Peyer's patch (tissue), 4 donors: ENCODE measurements at regions not wholly inside any gene's neighbourhood (a gene's known extent, or its start where the extent isn't known, plus 50 kb on each side); places are given as distances from the start of the nearest gene placed in this dataset.

ENCODE experiments used
- DNase-seq, 3 donors: peaks; one replicate each; pipeline ENCODE4 v3.0.0-alpha.2; 2017 to 2019
- H3K27ac ChIP-seq, 4 donors: fragments of 200-600 bp; sonication (generic); one replicate each; pipeline ENCODE4 v1.5.1; 2016 to 2019
- H3K27me3 ChIP-seq, 2 donors: fragments of 200-600 bp; sonication (generic); one replicate each; pipeline ENCODE4 v1.5.1; 2019
- H3K36me3 ChIP-seq, 3 donors: fragments of 200-600 bp; sonication (generic); one replicate each; pipeline ENCODE4 v1.5.1; 2016 to 2019
- H3K4me1 ChIP-seq, 4 donors: fragments of 200-600 bp; sonication (generic); one replicate each; pipeline ENCODE4 v1.5.1; 2016 to 2019
- H3K4me3 ChIP-seq, 4 donors: fragments of 200-600 bp; sonication (generic); 1 replicate in 3 of 4; 2 replicates in 1 of 4; pipeline ENCODE4 v1.5.1; 2016 to 2019; ENCODE audit warnings: mild to moderate bottlenecking in 1 of 4
- H3K9me3 ChIP-seq, 4 donors: fragments of 200-600 bp; sonication (generic); one replicate each; pipeline ENCODE4 v1.5.1; 2016 to 2019; ENCODE audit warnings: mild to moderate bottlenecking in 1 of 4
- POLR2A ChIP-seq, 2 donors: fragments of 450-650 bp; IDR thresholded peaks; one replicate each; pipeline ENCODE4 v1.5.1; 2017; ENCODE audit warnings: antibody characterized with exemption in 2 of 2, mild to moderate bottlenecking in 2 of 2, moderate library complexity in 2 of 2
- TF ChIP-seq, protein P1 (sequence below), 6 experiments: fragments of 450-650 bp in 4 of 6; fragments of 200-600 bp in 2 of 6; sonication (generic) in 1 of 6; IDR thresholded peaks; one replicate each; pipeline ENCODE4 v1.5.1; 2017 to 2019; ENCODE audit warnings: antibody characterized with exemption in 6 of 6, mild to moderate bottlenecking in 3 of 6, moderate library complexity in 1 of 6

DNA sequence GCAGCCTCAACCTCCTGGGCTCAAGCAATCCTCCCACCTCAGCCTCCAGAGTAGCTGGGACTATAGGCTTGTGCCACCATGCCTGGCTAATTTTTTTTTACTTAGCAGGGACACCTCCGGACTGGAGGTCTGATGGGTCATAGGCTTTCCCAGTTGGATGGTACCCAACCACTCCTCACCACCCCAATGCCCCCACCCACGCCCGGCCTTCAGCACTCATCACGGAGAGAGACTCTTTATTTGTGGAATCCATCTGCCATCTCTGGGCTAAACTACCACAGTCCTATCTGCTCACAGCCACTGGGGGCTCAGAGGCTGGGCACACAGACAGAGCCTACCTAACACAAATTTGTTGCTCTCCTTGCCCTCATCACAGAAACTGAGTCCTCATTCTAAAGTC, 58.3 kb upstream of the STXBP1 start:
- Histone ChIP-seq H3K36me3 (no peaks in the 10 kb centered on the region), H3K9me3 (no peaks in the 10 kb centered on the region), H3K27me3 (no peaks in the 10 kb centered on the region), H3K4me3 (no peak overlapping the region), H3K4me1 (peaks cover 2 to 81% (median 24%) of the 10 kb centered on the region in 4 donors), H3K27ac (no peak overlapping the region)
- DNase-seq = no peak
- no peak for TF ChIP-seq POLR2A (IDR thresholded peaks at IDR 0.05)
- TF ChIP-seq, protein P1, sequence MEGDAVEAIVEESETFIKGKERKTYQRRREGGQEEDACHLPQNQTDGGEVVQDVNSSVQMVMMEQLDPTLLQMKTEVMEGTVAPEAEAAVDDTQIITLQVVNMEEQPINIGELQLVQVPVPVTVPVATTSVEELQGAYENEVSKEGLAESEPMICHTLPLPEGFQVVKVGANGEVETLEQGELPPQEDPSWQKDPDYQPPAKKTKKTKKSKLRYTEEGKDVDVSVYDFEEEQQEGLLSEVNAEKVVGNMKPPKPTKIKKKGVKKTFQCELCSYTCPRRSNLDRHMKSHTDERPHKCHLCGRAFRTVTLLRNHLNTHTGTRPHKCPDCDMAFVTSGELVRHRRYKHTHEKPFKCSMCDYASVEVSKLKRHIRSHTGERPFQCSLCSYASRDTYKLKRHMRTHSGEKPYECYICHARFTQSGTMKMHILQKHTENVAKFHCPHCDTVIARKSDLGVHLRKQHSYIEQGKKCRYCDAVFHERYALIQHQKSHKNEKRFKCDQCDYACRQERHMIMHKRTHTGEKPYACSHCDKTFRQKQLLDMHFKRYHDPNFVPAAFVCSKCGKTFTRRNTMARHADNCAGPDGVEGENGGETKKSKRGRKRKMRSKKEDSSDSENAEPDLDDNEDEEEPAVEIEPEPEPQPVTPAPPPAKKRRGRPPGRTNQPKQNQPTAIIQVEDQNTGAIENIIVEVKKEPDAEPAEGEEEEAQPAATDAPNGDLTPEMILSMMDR (IDR thresholded peaks at IDR 0.05) = no peak

DNA sequence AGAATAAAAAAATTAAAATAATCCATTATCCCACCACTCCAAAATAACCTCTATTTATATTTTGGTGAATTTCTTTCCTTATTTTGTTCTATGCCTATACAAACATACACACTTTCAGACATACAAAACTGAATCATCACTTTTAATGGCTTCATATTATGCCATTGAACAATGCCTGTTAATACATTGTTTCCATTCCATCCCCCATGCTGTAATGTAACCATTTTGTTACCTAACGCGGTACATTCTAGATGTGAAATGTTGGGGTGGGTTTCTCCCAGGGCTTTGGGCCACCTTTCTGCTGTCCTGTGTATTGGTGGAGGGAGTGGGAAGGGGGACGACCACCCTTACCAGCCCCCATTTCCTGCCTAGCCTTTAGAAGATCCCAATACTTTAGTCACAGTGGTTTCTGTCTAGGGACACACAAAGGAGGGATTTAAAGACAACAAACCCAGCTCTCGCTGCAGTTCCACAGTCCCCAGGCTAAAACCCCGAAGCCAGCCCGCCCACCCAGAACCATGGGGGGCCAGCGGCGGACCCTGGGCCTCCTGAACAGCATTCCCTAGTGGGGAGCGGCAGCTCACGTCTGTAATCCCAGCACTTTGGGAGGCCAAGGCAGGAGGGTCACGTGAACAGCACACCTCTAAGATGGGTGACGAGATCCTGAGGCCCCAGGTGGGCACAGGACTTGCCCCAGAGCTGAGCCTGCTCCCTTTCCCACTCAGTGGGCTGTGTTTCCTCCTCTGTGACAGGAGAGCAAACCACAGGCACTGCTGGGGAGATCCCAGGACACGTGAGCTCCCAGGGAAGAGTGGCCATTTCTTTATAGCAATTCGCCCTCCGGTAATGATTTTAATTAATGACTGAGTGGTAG, 56.9 kb upstream of the STXBP1 start:
- no peak for DNase-seq
- H3K36me3 ChIP-seq = peaks cover 0 to 6% (median 0%) of the 10 kb centered on the region in 3 donors
- no peaks in the 10 kb centered on the region for H3K27me3 ChIP-seq
- no peaks in the 10 kb centered on the region for H3K9me3 ChIP-seq
- H3K27ac ChIP-seq = peak overlapping the region; percentile 11 to 84 (median 48)
- H3K4me1 ChIP-seq = peaks cover 2 to 78% (median 25%) of the 10 kb centered on the region in 4 donors
- no peak for TF ChIP-seq POLR2A (IDR thresholded peaks at IDR 0.05)
- TF ChIP-seq, protein P1 (IDR thresholded peaks at IDR 0.05) = no peak
- no peak overlapping the region for H3K4me3 ChIP-seq

DNA sequence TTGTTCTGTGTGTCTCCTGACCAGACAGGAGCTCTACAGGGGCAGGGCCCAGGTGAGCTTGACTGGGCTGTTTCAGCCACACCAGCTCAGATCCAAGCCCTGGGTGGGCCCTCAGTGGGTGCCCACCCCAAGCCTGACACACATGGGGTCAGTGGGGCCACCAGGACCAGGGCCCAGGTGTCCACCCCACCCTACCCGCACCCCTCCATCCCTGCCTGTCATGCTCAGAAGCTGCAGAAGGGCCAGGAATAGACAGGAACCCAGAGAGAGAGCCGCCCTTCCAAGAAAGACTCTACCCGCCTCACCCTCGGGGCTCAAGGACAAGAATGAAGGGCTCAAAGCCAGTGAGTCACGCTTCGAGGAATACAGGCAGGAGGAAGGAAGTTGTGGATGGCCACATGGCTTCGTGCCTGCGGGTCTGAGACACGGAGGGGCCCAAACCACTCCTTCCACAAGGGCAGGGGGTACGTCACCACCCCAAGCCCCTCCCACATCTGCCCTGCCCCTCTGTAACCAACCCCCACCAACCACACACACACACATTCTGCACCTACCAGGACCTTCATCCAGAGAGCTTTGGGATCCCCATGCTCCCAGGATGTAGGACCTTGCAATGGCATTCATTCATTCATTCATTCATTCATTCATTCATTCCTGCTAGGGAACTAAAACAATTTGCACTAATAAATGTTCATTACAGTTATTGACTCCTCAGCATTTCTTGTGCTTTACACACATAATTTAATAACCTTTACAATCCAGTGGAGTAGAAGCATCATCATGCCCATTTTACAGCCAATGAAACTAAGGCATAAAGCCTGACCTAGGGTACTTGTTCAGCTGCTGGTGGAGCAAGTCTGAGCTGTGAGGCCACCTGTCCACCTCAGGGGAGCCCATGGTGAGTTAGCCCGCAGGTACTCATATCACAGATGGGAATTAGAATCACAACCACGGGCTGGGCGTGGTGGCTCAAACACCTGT, 55.9 kb upstream of the STXBP1 start:
- H3K4me1 ChIP-seq = peaks cover 2 to 78% (median 25%) of the 10 kb centered on the region in 4 donors
- H3K4me3 ChIP-seq = no peak overlapping the region
- no peaks in the 10 kb centered on the region for H3K9me3 ChIP-seq
- peak overlapping the region; percentile 11 to 84 (median 48) for H3K27ac ChIP-seq
- peak; percentile 52 to 88 (median 68) for DNase-seq
- no peaks in the 10 kb centered on the region for H3K27me3 ChIP-seq
- no peak for TF ChIP-seq POLR2A (IDR thresholded peaks at IDR 0.05)
- TF ChIP-seq, protein P1 (IDR thresholded peaks at IDR 0.05) = no peak
- H3K36me3 ChIP-seq = peaks cover 0 to 15% (median 0%) of the 10 kb centered on the region in 3 donors

DNA sequence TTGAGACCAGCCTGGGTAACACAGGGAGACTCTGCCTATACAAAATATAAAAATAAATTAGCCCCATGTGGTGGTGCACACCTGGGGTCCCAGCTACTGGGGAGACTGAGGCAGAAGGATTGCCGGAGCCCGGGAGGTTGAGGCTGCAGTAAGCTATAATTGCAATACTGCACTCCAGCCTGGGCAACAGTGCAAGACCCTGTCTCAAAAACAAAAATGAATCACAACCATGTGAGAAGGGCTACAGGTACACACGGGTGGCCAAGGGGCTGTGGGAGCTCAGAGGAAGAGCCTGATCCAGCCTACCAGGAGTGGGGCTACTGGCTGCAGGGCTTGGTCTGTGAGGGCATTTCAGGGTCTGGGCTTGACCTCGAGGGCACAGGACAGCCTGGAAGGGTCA, 55.2 kb upstream of the STXBP1 start:
- TF ChIP-seq, protein P1 (IDR thresholded peaks at IDR 0.05) = no peak
- no peak for TF ChIP-seq POLR2A (IDR thresholded peaks at IDR 0.05)
- peaks cover 2 to 78% (median 25%) of the 10 kb centered on the region in 4 donors for H3K4me1 ChIP-seq
- H3K36me3 ChIP-seq = peaks cover 0 to 16% (median 0%) of the 10 kb centered on the region in 3 donors

DNA sequence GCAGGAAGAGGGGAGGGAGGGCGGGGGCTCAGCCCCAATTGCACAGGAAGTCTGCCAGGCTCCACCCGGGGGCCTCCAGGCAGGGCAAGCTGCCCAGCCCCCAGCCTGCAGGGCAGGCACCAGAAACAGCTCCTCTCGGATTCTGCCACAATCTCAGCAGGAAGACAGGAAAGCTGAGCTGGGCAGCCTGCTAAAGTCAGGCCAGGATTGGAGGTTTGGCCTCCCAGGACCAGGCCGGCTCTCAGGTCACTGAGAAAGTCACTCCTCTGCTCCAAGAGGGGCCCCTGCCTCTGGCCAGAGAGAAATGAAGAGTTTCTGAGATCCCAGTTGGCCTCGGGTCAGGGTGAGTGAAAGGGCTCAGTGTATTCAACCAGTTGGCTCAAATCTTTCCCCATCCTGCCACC, 54.6 kb upstream of the STXBP1 start:
- no peak for TF ChIP-seq POLR2A (IDR thresholded peaks at IDR 0.05)
- TF ChIP-seq, protein P1 (IDR thresholded peaks at IDR 0.05) = no peak
- Histone ChIP-seq H3K27me3 (no peaks in the 10 kb centered on the region), H3K36me3 (peaks cover 0 to 16% (median 0%) of the 10 kb centered on the region in 3 donors), H3K4me3 (no peak overlapping the region), H3K9me3 (no peaks in the 10 kb centered on the region), H3K4me1 (peaks cover 6 to 79% (median 27%) of the 10 kb centered on the region in 4 donors), H3K27ac (peak overlapping the region; percentile 55 to 84 (median 60))
- DNase-seq = no peak

More for the DNA sequence above, 55.2 kb upstream of the STXBP1 start:
- Histone ChIP-seq H3K4me3 (no peak overlapping the region), H3K27ac (peak overlapping the region; percentile 31 to 84 (median 60)), H3K9me3 (no peaks in the 10 kb centered on the region), H3K27me3 (no peaks in the 10 kb centered on the region)
- DNase-seq = no peak
